Stimulated activated CD8-positive, alpha-beta memory T cell treated with anti-CD3 and anti-CD28 coated beads, Interleukin-15, amount 100 ng/mL, for 24 hours (primary cell): ENCODE measurements at regions not wholly inside any gene's neighbourhood (a gene's known extent, or its start where the extent isn't known, plus 50 kb on each side); places are given as distances from the start of the nearest gene placed in this dataset.

Experiments used
- DNase-seq: peaks from one replicate; pipeline ENCODE4 v3.0.0-alpha.2; 2020; ENCODE audit warnings: low read depth

- DNase-seq = no peak
Observed at GRCh38 chr3:170780955-170781354, 89.0 kb downstream of the RPL22L1 start.

- no peak for DNase-seq
Observed at GRCh38 chr3:170780471-170780870, 89.5 kb downstream of the RPL22L1 start.

GRCh38 chr3:170778240-170779217, 91.5 kb downstream of the RPL22L1 start:
- no peak for DNase-seq

GRCh38 chr3:170777564-170777926, 92.5 kb downstream of the RPL22L1 start:
- no peak for DNase-seq

- no peak for DNase-seq
Observed at GRCh38 chr3:170776887-170777563, 93.0 kb downstream of the RPL22L1 start.

GRCh38 chr3:170773682-170774425, 96.1 kb downstream of the RPL22L1 start:
- DNase-seq = no peak

- DNase-seq = no peak
Observed at GRCh38 chr3:170772175-170772574, 97.8 kb downstream of the RPL22L1 start.

- no peak for DNase-seq
Observed at GRCh38 chr3:170768334-170768801, 101.6 kb downstream of the RPL22L1 start.

GRCh38 chr3:170767576-170767941, 102.4 kb downstream of the RPL22L1 start:
- no peak for DNase-seq

GRCh38 chr3:170766823-170767575, 103.0 kb downstream of the RPL22L1 start:
- DNase-seq = no peak

GRCh38 chr3:170766253-170766652, 103.7 kb downstream of the RPL22L1 start:
- DNase-seq = no peak

GRCh38 chr3:170765419-170766078, 104.4 kb downstream of the RPL22L1 start:
- DNase-seq = no peak

GRCh38 chr3:170764017-170764416, 106.0 kb downstream of the RPL22L1 start:
- DNase-seq = no peak

GRCh38 chr3:170762064-170762463, 107.9 kb downstream of the RPL22L1 start:
- no peak for DNase-seq

GRCh38 chr3:170761103-170761502, 108.9 kb downstream of the RPL22L1 start:
- DNase-seq = no peak

- no peak for DNase-seq
Observed at GRCh38 chr3:170760174-170760526, 109.8 kb downstream of the RPL22L1 start.

GRCh38 chr3:170759511-170760173, 110.4 kb downstream of the RPL22L1 start:
- DNase-seq = no peak

- DNase-seq = no peak
Observed at GRCh38 chr3:170757038-170757437, 113.0 kb downstream of the RPL22L1 start.

- no peak for DNase-seq
Observed at GRCh38 chr3:170754311-170754693, 115.7 kb downstream of the RPL22L1 start.

GRCh38 chr3:170753421-170754310, 116.3 kb downstream of the RPL22L1 start:
- DNase-seq = no peak
